Endodermal cell (in vitro differentiated cells): ENCODE measurements at regions not wholly inside any gene's neighbourhood (a gene's known extent, or its start where the extent isn't known, plus 50 kb on each side); places are given as distances from the start of the nearest gene placed in this dataset.

Source experiments
- DNase-seq: peaks from one replicate; pipeline ENCODE4 v3.0.0-alpha.2; 2017
- H3K27ac ChIP-seq: 2 replicates; pipeline ENCODE4 v1.5.1; 2013; ENCODE audit warnings: mild to moderate bottlenecking, low read depth, low read length, moderate library complexity
- H3K27me3 ChIP-seq: 2 replicates; pipeline ENCODE4 v1.6.1; 2013; ENCODE audit warnings: mild to moderate bottlenecking, low read length, moderate library complexity; ENCODE audit not compliant: insufficient read depth, control insufficient read depth, poor library complexity, severe bottlenecking
- H3K36me3 ChIP-seq: 2 replicates; pipeline ENCODE4 v1.7.0; 2013; ENCODE audit warnings: mild to moderate bottlenecking, low read length, moderate library complexity; ENCODE audit not compliant: control insufficient read depth, insufficient read depth
- H3K4me1 ChIP-seq: one replicate; pipeline ENCODE4 v1.7.0; 2013; ENCODE audit warnings: low read length; ENCODE audit not compliant: control insufficient read depth, insufficient read depth
- H3K4me3 ChIP-seq: 2 replicates; pipeline ENCODE4 v1.5.1; 2013; ENCODE audit warnings: mild to moderate bottlenecking, low read length, moderate library complexity
- H3K9ac ChIP-seq: 2 replicates; pipeline ENCODE4 v1.6.1; 2013; ENCODE audit warnings: mild to moderate bottlenecking, low read length, moderate library complexity; ENCODE audit not compliant: poor library complexity, severe bottlenecking; ENCODE audit errors: extremely low read depth
- H3K9me3 ChIP-seq: 2 replicates; pipeline ENCODE4 v1.6.1; 2013; ENCODE audit warnings: mild to moderate bottlenecking, low read length, moderate library complexity; ENCODE audit not compliant: control insufficient read depth
- H3K27ac Mint-ChIP-seq: 2 replicates; pipeline ENCODE4 v1.8.0; 2020; ENCODE audit warnings: mixed read lengths
- H3K27me3 Mint-ChIP-seq: 2 replicates; pipeline ENCODE4 v1.8.0; 2021; ENCODE audit warnings: mild to moderate bottlenecking, mixed read lengths; ENCODE audit not compliant: insufficient read depth
- H3K36me3 Mint-ChIP-seq: 2 replicates; pipeline ENCODE4 v1.8.0; 2020; ENCODE audit warnings: low read depth, mixed read lengths
- H3K4me1 Mint-ChIP-seq: 2 replicates; pipeline ENCODE4 v1.8.0; 2020; ENCODE audit warnings: mixed read lengths
- H3K4me3 Mint-ChIP-seq: 2 replicates; pipeline ENCODE4 v1.8.0; 2020; ENCODE audit warnings: mild to moderate bottlenecking, moderate library complexity, mixed read lengths
- H3K9me3 Mint-ChIP-seq: 2 replicates; pipeline ENCODE4 v1.8.0; 2020; ENCODE audit warnings: mild to moderate bottlenecking, mixed read lengths
- WGBS, 2 experiments: methylation state at CpG; one replicate each; pipeline versions ENCODE4 v1.1.5 to v1.1.7; 2013; ENCODE audit warnings: missing lambda C conversion rate in 2 of 2, mixed read lengths in 1 of 2; ENCODE audit not compliant: insufficient coverage in 1 of 2, insufficient read length in 1 of 2; 5-methylcytosine and 5-hydroxymethylcytosine counted together
- TF ChIP-seq, protein P1 (sequence below): fragments of 200-600 bp; sonication (generic); conservative IDR thresholded peaks from 2 replicates; pipeline ENCODE4 v1.5.0; 2021; ENCODE audit warnings: antibody characterized with exemption, mild to moderate bottlenecking

GRCh38 chr22:47847131-47847890 lies 1084.9 kb downstream of the TBC1D22A start:
- no peak overlapping the region for H3K4me3 ChIP-seq
- H3K36me3 ChIP-seq, result no peaks in the 10 kb centered on the region
- WGBS, 2 experiments, result 72 to 76% methylated on average over 5 to 8 of the region's 8 CpGs
- Mint-ChIP-seq H3K4me1 (peaks cover 4% of the 10 kb centered on the region), H3K4me3 (no peak overlapping the region), H3K36me3 (no peaks in the 10 kb centered on the region), H3K9me3 (peaks cover 26% of the 10 kb centered on the region), H3K27ac (no peak overlapping the region), H3K27me3 (no peaks in the 10 kb centered on the region)
- TF ChIP-seq, protein P1, sequence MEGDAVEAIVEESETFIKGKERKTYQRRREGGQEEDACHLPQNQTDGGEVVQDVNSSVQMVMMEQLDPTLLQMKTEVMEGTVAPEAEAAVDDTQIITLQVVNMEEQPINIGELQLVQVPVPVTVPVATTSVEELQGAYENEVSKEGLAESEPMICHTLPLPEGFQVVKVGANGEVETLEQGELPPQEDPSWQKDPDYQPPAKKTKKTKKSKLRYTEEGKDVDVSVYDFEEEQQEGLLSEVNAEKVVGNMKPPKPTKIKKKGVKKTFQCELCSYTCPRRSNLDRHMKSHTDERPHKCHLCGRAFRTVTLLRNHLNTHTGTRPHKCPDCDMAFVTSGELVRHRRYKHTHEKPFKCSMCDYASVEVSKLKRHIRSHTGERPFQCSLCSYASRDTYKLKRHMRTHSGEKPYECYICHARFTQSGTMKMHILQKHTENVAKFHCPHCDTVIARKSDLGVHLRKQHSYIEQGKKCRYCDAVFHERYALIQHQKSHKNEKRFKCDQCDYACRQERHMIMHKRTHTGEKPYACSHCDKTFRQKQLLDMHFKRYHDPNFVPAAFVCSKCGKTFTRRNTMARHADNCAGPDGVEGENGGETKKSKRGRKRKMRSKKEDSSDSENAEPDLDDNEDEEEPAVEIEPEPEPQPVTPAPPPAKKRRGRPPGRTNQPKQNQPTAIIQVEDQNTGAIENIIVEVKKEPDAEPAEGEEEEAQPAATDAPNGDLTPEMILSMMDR, result no peak
- DNase-seq, result no peak
- H3K9me3 ChIP-seq, result no peaks in the 10 kb centered on the region
- H3K27ac ChIP-seq, result no peak overlapping the region
- no peaks in the 10 kb centered on the region for H3K27me3 ChIP-seq
- peaks cover 3% of the 10 kb centered on the region for H3K4me1 ChIP-seq
- no peak overlapping the region for H3K9ac ChIP-seq

- H3K27me3 Mint-ChIP-seq, result no peaks in the 10 kb centered on the region
- no peaks in the 10 kb centered on the region for H3K9me3 ChIP-seq
- no peak overlapping the region for H3K27ac ChIP-seq
- no peaks in the 10 kb centered on the region for H3K36me3 ChIP-seq
- H3K4me3 ChIP-seq, result no peak overlapping the region
- H3K36me3 Mint-ChIP-seq, result no peaks in the 10 kb centered on the region
- peaks cover 26% of the 10 kb centered on the region for H3K9me3 Mint-ChIP-seq
- TF ChIP-seq, protein P1, result no peak
- H3K4me3 Mint-ChIP-seq, result no peak overlapping the region
- no peak for DNase-seq
- H3K9ac ChIP-seq, result no peak overlapping the region
- H3K4me1 ChIP-seq, result peaks cover 3% of the 10 kb centered on the region
- WGBS, 2 experiments, result 64 to 76% methylated on average over 2 of the region's 2 CpGs
- H3K4me1 Mint-ChIP-seq, result peaks cover 4% of the 10 kb centered on the region
- no peaks in the 10 kb centered on the region for H3K27me3 ChIP-seq
- H3K27ac Mint-ChIP-seq, result no peak overlapping the region
These were observed 1083.8 kb downstream of the TBC1D22A start for GRCh38 chr22:47846206-47846605.

DNA sequence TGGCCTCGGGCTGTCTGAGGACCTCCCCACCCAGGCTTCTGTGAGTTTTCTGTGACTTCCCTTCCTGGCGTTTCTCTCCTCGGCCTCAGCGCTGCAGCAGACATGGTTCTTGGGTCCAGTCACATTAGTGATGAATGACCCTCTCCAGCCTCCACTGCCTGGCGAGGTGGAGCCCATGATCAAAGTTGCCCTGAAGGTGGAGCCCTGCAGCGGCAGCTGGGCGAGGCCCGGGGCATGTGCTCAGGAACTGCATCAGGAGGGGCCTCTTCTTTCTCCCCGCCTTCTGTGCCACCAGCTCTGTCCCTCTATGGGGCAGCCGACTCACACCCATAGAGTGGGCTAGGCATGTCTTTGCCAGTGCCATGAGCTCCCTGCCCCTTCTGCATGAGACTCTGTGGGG lies 1079.7 kb downstream of the TBC1D22A start:
- H3K27ac Mint-ChIP-seq, result no peak overlapping the region
- peak; percentile 64 for DNase-seq
- WGBS, 2 experiments, result 93 to 96% methylated on average over 5 to 10 of the region's 10 CpGs

More for the DNA sequence above, 1079.7 kb downstream of the TBC1D22A start:
- Histone ChIP-seq H3K4me3 (no peak overlapping the region), H3K4me1 (no peaks in the 10 kb centered on the region), H3K9me3 (peaks cover 10% of the 10 kb centered on the region), H3K36me3 (no peaks in the 10 kb centered on the region), H3K27me3 (no peaks in the 10 kb centered on the region), H3K9ac (no peak overlapping the region), H3K27ac (no peak overlapping the region)
- Mint-ChIP-seq H3K4me1 (no peaks in the 10 kb centered on the region), H3K36me3 (no peaks in the 10 kb centered on the region), H3K9me3 (peaks cover 15% of the 10 kb centered on the region), H3K4me3 (no peak overlapping the region), H3K27me3 (no peaks in the 10 kb centered on the region)
- TF ChIP-seq, protein P1, result peak; percentile 24
